Tibial artery (tissue), 4 donors: ENCODE measurements at regions not wholly inside any gene's neighbourhood (a gene's known extent, or its start where the extent isn't known, plus 50 kb on each side); places are given as distances from the start of the nearest gene placed in this dataset.
A peak's percentile ranks its signal among the peaks of the same experiment; 100 is the strongest.

ENCODE experiments used
- DNase-seq, 2 donors: peaks; one replicate each; pipeline ENCODE4 v3.0.0-alpha.2; 2019
- H3K27ac ChIP-seq, 2 donors: fragments of 200-600 bp; sonication (generic) in 1 of 2; 1 replicate in 1 of 2; 2 replicates in 1 of 2; pipeline ENCODE4 v1.5.1; 2018 to 2019; ENCODE audit warnings: mild to moderate bottlenecking in 1 of 2
- H3K27me3 ChIP-seq, 2 donors: fragments of 200-600 bp; sonication (generic) in 1 of 2; one replicate each; pipeline versions ENCODE4 v1.5.1 to v1.6.0; 2016 to 2019
- H3K36me3 ChIP-seq, 3 donors: fragments of 200-600 bp; sonication (generic) in 2 of 3; one replicate each; pipeline ENCODE4 v1.5.1; 2016 to 2019; ENCODE audit warnings: mild to moderate bottlenecking in 2 of 3
- H3K4me1 ChIP-seq, 4 donors: fragments of 200-600 bp; sonication (generic) in 2 of 4; 1 replicate in 3 of 4; 2 replicates in 1 of 4; pipeline ENCODE4 v1.5.1; 2016 to 2019
- H3K4me3 ChIP-seq, 2 donors: fragments of 200-600 bp; sonication (generic) in 1 of 2; 1 replicate in 1 of 2; 2 replicates in 1 of 2; pipeline ENCODE4 v1.5.1; 2018 to 2019; ENCODE audit warnings: mild to moderate bottlenecking in 2 of 2
- H3K9me3 ChIP-seq, 3 donors: fragments of 200-600 bp; sonication (generic) in 1 of 3; one replicate each; pipeline ENCODE4 v1.5.1; 2016 to 2019
- CTCF ChIP-seq, 2 experiments: fragments of 200-600 bp in 1 of 2; fragments of 450-650 bp in 1 of 2; IDR thresholded peaks; one replicate each; pipeline ENCODE4 v1.5.1; 2017 to 2019; ENCODE audit warnings: antibody characterized with exemption in 2 of 2, mild to moderate bottlenecking in 1 of 2, moderate library complexity in 1 of 2
- intact Hi-C: fragments of 100-400 bp; cut with DNase I; formaldehyde crosslinking; loops from one replicate; pipeline ENCODE4 v1.15.0; 2023; ENCODE audit warnings: low total_unique reads

- no peak for DNase-seq
- intact Hi-C loops = no loop called here
- H3K9me3 ChIP-seq = no peaks in the 10 kb centered on the region
Measured at GRCh38 chr10:55002420-55002819, 201.4 kb upstream of the PCDH15 start.

GRCh38 chr10:55001422-55001821, 200.4 kb upstream of the PCDH15 start:
- peaks cover 0 to 7% (median 0%) of the 10 kb centered on the region in 4 donors for H3K4me1 ChIP-seq
- no peak for DNase-seq
- no peak overlapping the region for H3K27ac ChIP-seq
- no peaks in the 10 kb centered on the region for H3K36me3 ChIP-seq
- TF ChIP-seq CTCF (IDR thresholded peaks at IDR 0.05) = no peak
- no peaks in the 10 kb centered on the region for H3K9me3 ChIP-seq
- intact Hi-C loops = no loop called here
- no peak overlapping the region for H3K4me3 ChIP-seq
- no peaks in the 10 kb centered on the region for H3K27me3 ChIP-seq

More at GRCh38 chr10:55002420-55002819, 201.4 kb upstream of the PCDH15 start:
- H3K4me3 ChIP-seq = no peak overlapping the region
- H3K4me1 ChIP-seq = peaks cover 0 to 7% (median 0%) of the 10 kb centered on the region in 4 donors
- no peaks in the 10 kb centered on the region for H3K27me3 ChIP-seq
- no peak overlapping the region for H3K27ac ChIP-seq
- TF ChIP-seq CTCF (IDR thresholded peaks at IDR 0.05) = no peak
- H3K36me3 ChIP-seq = no peaks in the 10 kb centered on the region

- Histone ChIP-seq H3K9me3 (peaks cover 0 to 5% (median 4%) of the 10 kb centered on the region in 3 donors), H3K4me1 (no peaks in the 10 kb centered on the region), H3K4me3 (no peak overlapping the region), H3K36me3 (no peaks in the 10 kb centered on the region), H3K27ac (no peak overlapping the region), H3K27me3 (no peaks in the 10 kb centered on the region)
- no peak for TF ChIP-seq CTCF (IDR thresholded peaks at IDR 0.05)
- DNase-seq = no peak
- intact Hi-C loops = no loop called here
Measured at GRCh38 chr10:54993148-54993547, 192.1 kb upstream of the PCDH15 start.

GRCh38 chr10:54985732-54986131, 184.7 kb upstream of the PCDH15 start:
- TF ChIP-seq CTCF (IDR thresholded peaks at IDR 0.05) = peak in 1 of 2 experiments; percentile 11
- H3K4me1 ChIP-seq = no peaks in the 10 kb centered on the region
- H3K4me3 ChIP-seq = no peak overlapping the region
- H3K27ac ChIP-seq = no peak overlapping the region
- no peaks in the 10 kb centered on the region for H3K36me3 ChIP-seq
- no peak for DNase-seq
- peaks cover 0 to 5% (median 4%) of the 10 kb centered on the region in 3 donors for H3K9me3 ChIP-seq
- H3K27me3 ChIP-seq = no peaks in the 10 kb centered on the region
- intact Hi-C loops = no loop called here

GRCh38 chr10:54983255-54983654, 182.2 kb upstream of the PCDH15 start:
- DNase-seq = no peak
- H3K36me3 ChIP-seq = no peaks in the 10 kb centered on the region
- H3K4me1 ChIP-seq = no peaks in the 10 kb centered on the region
- H3K27me3 ChIP-seq = no peaks in the 10 kb centered on the region
- intact Hi-C loops = no loop called here
- no peak for TF ChIP-seq CTCF (IDR thresholded peaks at IDR 0.05)
- no peaks in the 10 kb centered on the region for H3K9me3 ChIP-seq
- no peak overlapping the region for H3K27ac ChIP-seq
- no peak overlapping the region for H3K4me3 ChIP-seq
